AG10803 (cell line): ENCODE measurements at regions not wholly inside any gene's neighbourhood (a gene's known extent, or its start where the extent isn't known, plus 50 kb on each side); places are given as distances from the start of the nearest gene placed in this dataset.

ENCODE experiments used
- DNase-seq: peaks from one replicate; pipeline ENCODE4 v3.0.0; 2010; ENCODE audit warnings: low read depth
- H3K4me3 ChIP-seq: 2 replicates; pipeline ENCODE4 v1.5.1; 2011; ENCODE audit warnings: mild to moderate bottlenecking, low read length, control low read depth
- CTCF ChIP-seq: conservative IDR thresholded peaks from 2 replicates; pipeline ENCODE4 v1.5.1; 2011; ENCODE audit warnings: mild to moderate bottlenecking, low read length, control low read depth, inconsistent platforms

- DNase-seq, result no peak
- no peak for TF ChIP-seq CTCF
- no peak overlapping the region for H3K4me3 ChIP-seq
Observed at GRCh38 chr15:91456921-91457320, 356.9 kb downstream of the SV2B start.

- no peak for DNase-seq
- no peak overlapping the region for H3K4me3 ChIP-seq
- no peak for TF ChIP-seq CTCF
Observed at GRCh38 chr15:91461377-91461776, 361.3 kb downstream of the SV2B start.

GRCh38 chr15:91465086-91465485 is 365.0 kb downstream of the SV2B start:
- DNase-seq, result no peak
- no peak for TF ChIP-seq CTCF
- H3K4me3 ChIP-seq, result no peak overlapping the region

- no peak for TF ChIP-seq CTCF
- no peak for DNase-seq
- H3K4me3 ChIP-seq, result no peak overlapping the region
Observed at GRCh38 chr15:91465696-91466095, 365.6 kb downstream of the SV2B start.

GRCh38 chr15:91468871-91469580 is 369.0 kb downstream of the SV2B start:
- DNase-seq, result no peak
- H3K4me3 ChIP-seq, result no peak overlapping the region
- no peak for TF ChIP-seq CTCF

GRCh38 chr15:91469632-91470567 is 369.8 kb downstream of the SV2B start:
- no peak for DNase-seq
- TF ChIP-seq CTCF, result no peak
- H3K4me3 ChIP-seq, result no peak overlapping the region

GRCh38 chr15:91471468-91471867 is 371.4 kb downstream of the SV2B start:
- H3K4me3 ChIP-seq, result no peak overlapping the region
- no peak for TF ChIP-seq CTCF
- DNase-seq, result no peak
